Stomach (tissue), 4 donors: ENCODE measurements at regions not wholly inside any gene's neighbourhood (a gene's known extent, or its start where the extent isn't known, plus 50 kb on each side); places are given as distances from the start of the nearest gene placed in this dataset.

Experiments used
- CTCF ChIP-seq, 7 experiments: fragments of 450-650 bp in 4 of 7; fragments of 200-600 bp in 3 of 7; sonication (generic) in 3 of 7; IDR thresholded peaks; one replicate each; pipeline ENCODE4 v1.5.1; 2016 to 2019; ENCODE audit warnings: antibody characterized with exemption in 7 of 7, control low read depth in 2 of 7, mild to moderate bottlenecking in 1 of 7
- EP300 ChIP-seq: sonication (generic); formaldehyde crosslinking; IDR thresholded peaks from one replicate; pipeline ENCODE4 v1.6.1; 2017; ENCODE audit warnings: antibody characterized with exemption
- POLR2A ChIP-seq, 4 donors: fragments of 450-650 bp; IDR thresholded peaks; one replicate each; pipeline ENCODE4 v1.6.1; 2016; ENCODE audit warnings: antibody characterized with exemption in 4 of 4, control low read depth in 2 of 4, mild to moderate bottlenecking in 1 of 4, moderate library complexity in 1 of 4
- POLR2AphosphoS5 ChIP-seq, 3 donors: sonication (generic); formaldehyde crosslinking; IDR thresholded peaks; one replicate each; pipeline ENCODE4 v1.6.1; 2016; ENCODE audit warnings: antibody characterized with exemption in 3 of 3

- TF ChIP-seq POLR2AphosphoS5 (IDR thresholded peaks at IDR 0.05) (no peak), CTCF (IDR thresholded peaks at IDR 0.05) (no peak), POLR2A (IDR thresholded peaks at IDR 0.05) (no peak), EP300 (no peak)
Observed at GRCh38 chr3:177693616-177694264, 496.5 kb upstream of the TBL1XR1 start.
